Spleen (tissue), 7 donors: ENCODE measurements at regions not wholly inside any gene's neighbourhood (a gene's known extent, or its start where the extent isn't known, plus 50 kb on each side); places are given as distances from the start of the nearest gene placed in this dataset.

Experiments
- POLR2A ChIP-seq, 3 donors: fragments of 450-650 bp; IDR thresholded peaks; one replicate each; pipeline ENCODE4 v1.5.1; 2017; ENCODE audit warnings: antibody characterized with exemption in 3 of 3, mild to moderate bottlenecking in 1 of 3
- TF ChIP-seq, protein P1 (sequence below), 11 experiments: fragments of 200-600 bp in 7 of 11; fragments of 450-650 bp in 4 of 11; sonication (generic) in 4 of 11; IDR thresholded peaks in 8 of 11; conservative IDR thresholded peaks in 3 of 11; 1 replicate in 7 of 11; 2 replicates in 4 of 11; pipeline versions ENCODE4 v1.4.0 to v1.8.0; 2016 to 2021; ENCODE audit warnings: antibody characterized with exemption in 11 of 11, inconsistent platforms in 4 of 11, mild to moderate bottlenecking in 1 of 11
- donor health status: DM: no; HTN: no; CAD: no; lungs with moderate emphysema.
- donor health status: DM: no; HTN: no; CAD: no.
- donor health status: DM: no; HTN: no; CAD: no.

DNA sequence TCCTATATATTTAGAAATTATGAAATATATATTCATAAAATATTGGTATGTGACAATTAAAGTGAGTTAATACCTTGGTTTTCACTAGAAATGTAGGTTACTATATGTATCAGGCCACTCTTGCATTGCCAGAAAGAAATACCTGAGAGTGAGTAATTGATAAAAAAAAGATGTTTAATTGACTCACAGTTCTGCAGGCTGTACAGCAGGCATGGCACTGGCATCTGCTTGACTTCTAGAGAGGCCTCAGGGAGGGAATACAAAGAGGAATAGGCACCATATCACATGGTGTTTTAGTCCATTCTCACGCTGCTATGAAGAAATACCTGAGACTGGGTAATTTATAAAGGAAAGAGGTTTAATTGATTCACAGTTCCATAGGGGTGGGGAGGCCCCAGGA is 1560.6 kb downstream of the STIM2 start:
- TF ChIP-seq, protein P1, sequence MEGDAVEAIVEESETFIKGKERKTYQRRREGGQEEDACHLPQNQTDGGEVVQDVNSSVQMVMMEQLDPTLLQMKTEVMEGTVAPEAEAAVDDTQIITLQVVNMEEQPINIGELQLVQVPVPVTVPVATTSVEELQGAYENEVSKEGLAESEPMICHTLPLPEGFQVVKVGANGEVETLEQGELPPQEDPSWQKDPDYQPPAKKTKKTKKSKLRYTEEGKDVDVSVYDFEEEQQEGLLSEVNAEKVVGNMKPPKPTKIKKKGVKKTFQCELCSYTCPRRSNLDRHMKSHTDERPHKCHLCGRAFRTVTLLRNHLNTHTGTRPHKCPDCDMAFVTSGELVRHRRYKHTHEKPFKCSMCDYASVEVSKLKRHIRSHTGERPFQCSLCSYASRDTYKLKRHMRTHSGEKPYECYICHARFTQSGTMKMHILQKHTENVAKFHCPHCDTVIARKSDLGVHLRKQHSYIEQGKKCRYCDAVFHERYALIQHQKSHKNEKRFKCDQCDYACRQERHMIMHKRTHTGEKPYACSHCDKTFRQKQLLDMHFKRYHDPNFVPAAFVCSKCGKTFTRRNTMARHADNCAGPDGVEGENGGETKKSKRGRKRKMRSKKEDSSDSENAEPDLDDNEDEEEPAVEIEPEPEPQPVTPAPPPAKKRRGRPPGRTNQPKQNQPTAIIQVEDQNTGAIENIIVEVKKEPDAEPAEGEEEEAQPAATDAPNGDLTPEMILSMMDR (IDR thresholded peaks at IDR 0.05 in 8 of 11, conservative IDR thresholded peaks at IDR 0.05 in 3 of 11), result no peak
- TF ChIP-seq POLR2A (IDR thresholded peaks at IDR 0.05), result no peak
